ENCODE measurements at regions not wholly inside any gene's neighbourhood (a gene's known extent, or its start where the extent isn't known, plus 50 kb on each side); places are given as distances from the start of the nearest gene placed in this dataset.

DNA sequence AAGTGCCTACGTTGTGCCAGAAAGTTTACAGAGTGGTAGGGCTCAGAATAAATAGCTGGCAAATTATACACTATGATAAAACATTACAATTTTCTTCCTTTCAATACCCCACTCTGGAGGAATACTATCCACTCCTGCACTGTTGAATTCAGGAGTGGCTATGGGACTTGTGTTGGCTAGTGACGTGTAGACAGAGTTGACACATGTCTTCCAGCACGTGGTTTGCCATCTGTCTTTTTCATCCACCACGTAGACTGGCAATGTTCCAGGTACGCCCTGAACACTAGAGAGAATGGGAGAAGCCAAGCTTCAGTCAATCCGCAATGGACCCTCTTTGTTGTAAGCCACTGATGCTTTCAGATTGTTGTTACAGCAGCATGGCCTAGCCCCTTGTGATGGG lies 168.8 kb upstream of the RBPJ start:
- Histone ChIP-seq H3K9me2 (ENCODE audit: low read depth, low read length) (no peaks in the 10 kb centered on the region), H4K20me1 (ENCODE audit: insufficient read depth, low read length) (no peaks in the 10 kb centered on the region), H3K4me3 (ENCODE audit: low read depth, low read length, poor library complexity, severe bottlenecking) (no peak overlapping the region), H3K4me2 (ENCODE audit: low read length) (no peak overlapping the region), H3K9ac (ENCODE audit: low read length) (no peak overlapping the region), H3K27me3 (ENCODE audit: insufficient read depth, low read length) (no peaks in the 10 kb centered on the region), H3K36me3 (ENCODE audit: insufficient read depth, low read length) (no peaks in the 10 kb centered on the region), H3K4me1 (ENCODE audit: insufficient read depth, low read length, severe bottlenecking) (no peaks in the 10 kb centered on the region), H3F3A (ENCODE audit: insufficient read depth, low read length) (no peaks in the 10 kb centered on the region), H3K27ac (ENCODE audit: low read depth, low read length, poor library complexity, severe bottlenecking) (no peak overlapping the region), H3K9me3 (ENCODE audit: low read length) (no peaks in the 10 kb centered on the region), H2AFZ (ENCODE audit: low read length) (no peak overlapping the region), H3K79me2 (ENCODE audit: insufficient read depth, low read length) (no peaks in the 10 kb centered on the region)
- no peak for TF ChIP-seq EZH2 (IDR thresholded peaks at IDR 0.05; ENCODE audit: borderline replicate concordance, low read length)
- TF ChIP-seq, protein P1, sequence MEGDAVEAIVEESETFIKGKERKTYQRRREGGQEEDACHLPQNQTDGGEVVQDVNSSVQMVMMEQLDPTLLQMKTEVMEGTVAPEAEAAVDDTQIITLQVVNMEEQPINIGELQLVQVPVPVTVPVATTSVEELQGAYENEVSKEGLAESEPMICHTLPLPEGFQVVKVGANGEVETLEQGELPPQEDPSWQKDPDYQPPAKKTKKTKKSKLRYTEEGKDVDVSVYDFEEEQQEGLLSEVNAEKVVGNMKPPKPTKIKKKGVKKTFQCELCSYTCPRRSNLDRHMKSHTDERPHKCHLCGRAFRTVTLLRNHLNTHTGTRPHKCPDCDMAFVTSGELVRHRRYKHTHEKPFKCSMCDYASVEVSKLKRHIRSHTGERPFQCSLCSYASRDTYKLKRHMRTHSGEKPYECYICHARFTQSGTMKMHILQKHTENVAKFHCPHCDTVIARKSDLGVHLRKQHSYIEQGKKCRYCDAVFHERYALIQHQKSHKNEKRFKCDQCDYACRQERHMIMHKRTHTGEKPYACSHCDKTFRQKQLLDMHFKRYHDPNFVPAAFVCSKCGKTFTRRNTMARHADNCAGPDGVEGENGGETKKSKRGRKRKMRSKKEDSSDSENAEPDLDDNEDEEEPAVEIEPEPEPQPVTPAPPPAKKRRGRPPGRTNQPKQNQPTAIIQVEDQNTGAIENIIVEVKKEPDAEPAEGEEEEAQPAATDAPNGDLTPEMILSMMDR (IDR thresholded peaks at IDR 0.05; ENCODE audit: low read length) = no peak

DNA sequence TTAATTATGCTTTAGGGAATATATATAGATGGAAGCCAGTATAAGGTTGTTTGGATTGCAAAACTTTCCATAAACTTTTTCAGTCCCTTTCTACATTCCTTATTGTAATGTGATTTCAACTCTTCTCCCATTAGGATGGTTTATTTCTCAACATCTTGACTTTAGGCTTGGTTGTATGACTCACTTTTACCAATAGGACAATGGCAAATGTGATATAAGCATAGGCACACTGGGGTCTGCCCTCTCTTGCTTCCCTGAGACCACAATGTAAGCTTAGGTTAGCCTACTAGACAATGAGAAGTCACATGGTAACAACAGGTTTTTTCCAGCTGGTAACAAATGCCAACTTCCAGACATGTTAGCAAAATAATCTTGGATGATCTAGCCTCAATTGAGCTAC lies 163.3 kb upstream of the RBPJ start:
- no peaks in the 10 kb centered on the region for H3K36me3 ChIP-seq (ENCODE audit: insufficient read depth, low read length)
- H4K20me1 ChIP-seq (ENCODE audit: insufficient read depth, low read length) = no peaks in the 10 kb centered on the region
- no peaks in the 10 kb centered on the region for H3F3A ChIP-seq (ENCODE audit: insufficient read depth, low read length)
- no peaks in the 10 kb centered on the region for H3K79me2 ChIP-seq (ENCODE audit: insufficient read depth, low read length)
- H3K9me3 ChIP-seq (ENCODE audit: low read length) = no peaks in the 10 kb centered on the region
- H3K4me3 ChIP-seq (ENCODE audit: low read depth, low read length, poor library complexity, severe bottlenecking) = no peak overlapping the region
- H3K4me2 ChIP-seq (ENCODE audit: low read length) = no peak overlapping the region
- H3K27ac ChIP-seq (ENCODE audit: low read depth, low read length, poor library complexity, severe bottlenecking) = no peak overlapping the region
- H3K27me3 ChIP-seq (ENCODE audit: insufficient read depth, low read length) = no peaks in the 10 kb centered on the region
- TF ChIP-seq, protein P1 (IDR thresholded peaks at IDR 0.05; ENCODE audit: low read length) = no peak
- no peak for TF ChIP-seq EZH2 (IDR thresholded peaks at IDR 0.05; ENCODE audit: borderline replicate concordance, low read length)
- H3K9ac ChIP-seq (ENCODE audit: low read length) = no peak overlapping the region
- H3K9me2 ChIP-seq (ENCODE audit: low read depth, low read length) = no peaks in the 10 kb centered on the region
- H2AFZ ChIP-seq (ENCODE audit: low read length) = no peak overlapping the region
- no peaks in the 10 kb centered on the region for H3K4me1 ChIP-seq (ENCODE audit: insufficient read depth, low read length, severe bottlenecking)

DNA sequence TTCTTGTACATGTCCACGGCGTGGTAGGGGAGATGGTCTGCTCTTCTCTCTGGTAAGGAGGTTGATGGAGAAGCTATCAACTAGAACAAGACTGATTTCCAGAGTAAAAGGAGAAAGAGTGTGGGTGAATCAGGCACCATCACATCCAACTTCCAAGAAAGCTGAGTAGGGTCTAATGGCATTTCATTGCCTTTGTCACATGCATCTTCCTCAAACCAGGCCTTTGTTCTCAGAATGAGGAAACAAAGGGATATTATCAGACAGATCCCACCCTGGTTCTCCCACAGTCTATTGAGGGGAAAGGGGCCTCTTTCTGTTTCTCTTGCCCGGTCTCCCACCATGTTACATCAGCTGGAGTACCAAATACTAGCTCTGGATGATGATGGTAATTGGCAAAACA lies 160.2 kb upstream of the RBPJ start:
- no peaks in the 10 kb centered on the region for H3K9me3 ChIP-seq (ENCODE audit: low read length)
- no peaks in the 10 kb centered on the region for H3K36me3 ChIP-seq (ENCODE audit: insufficient read depth, low read length)
- no peaks in the 10 kb centered on the region for H3K9me2 ChIP-seq (ENCODE audit: low read depth, low read length)
- no peak overlapping the region for H2AFZ ChIP-seq (ENCODE audit: low read length)
- H3F3A ChIP-seq (ENCODE audit: insufficient read depth, low read length) = no peaks in the 10 kb centered on the region
- TF ChIP-seq EZH2 (IDR thresholded peaks at IDR 0.05; ENCODE audit: borderline replicate concordance, low read length) = no peak
- TF ChIP-seq, protein P1 (IDR thresholded peaks at IDR 0.05; ENCODE audit: low read length) = no peak
- no peak overlapping the region for H3K4me2 ChIP-seq (ENCODE audit: low read length)
- no peak overlapping the region for H3K4me3 ChIP-seq (ENCODE audit: low read depth, low read length, poor library complexity, severe bottlenecking)
- H3K27ac ChIP-seq (ENCODE audit: low read depth, low read length, poor library complexity, severe bottlenecking) = no peak overlapping the region
- H4K20me1 ChIP-seq (ENCODE audit: insufficient read depth, low read length) = no peaks in the 10 kb centered on the region
- no peaks in the 10 kb centered on the region for H3K79me2 ChIP-seq (ENCODE audit: insufficient read depth, low read length)
- H3K4me1 ChIP-seq (ENCODE audit: insufficient read depth, low read length, severe bottlenecking) = no peaks in the 10 kb centered on the region
- H3K9ac ChIP-seq (ENCODE audit: low read length) = no peak overlapping the region
- H3K27me3 ChIP-seq (ENCODE audit: insufficient read depth, low read length) = no peaks in the 10 kb centered on the region

Measured in OCI-LY1 (cell line).